PC-3 (cell line): ENCODE measurements at regions not wholly inside any gene's neighbourhood (a gene's known extent, or its start where the extent isn't known, plus 50 kb on each side); places are given as distances from the start of the nearest gene placed in this dataset.

Experiments
- CTCF ChIP-seq: fragments of 300-600 bp; sonication (generic); conservative IDR thresholded peaks from 2 replicates; pipeline ENCODE4 v1.5.1; 2017; ENCODE audit warnings: antibody characterized with exemption, low read depth, mild to moderate bottlenecking, low read length
- EZH2 ChIP-seq: fragments of 300-600 bp; sonication (generic); IDR thresholded peaks from one replicate; pipeline ENCODE4 v1.6.1; 2017; ENCODE audit warnings: antibody characterized with exemption, mild to moderate bottlenecking, low read length; ENCODE audit not compliant: unreplicated experiment
- EZH2phosphoT487 ChIP-seq: fragments of 300-600 bp; sonication (generic); IDR thresholded peaks from 2 replicates; pipeline ENCODE4 v1.6.1; 2018; ENCODE audit warnings: mild to moderate bottlenecking, antibody characterized with exemption, low read length, borderline replicate concordance

- no peak for TF ChIP-seq CTCF
- no peak for TF ChIP-seq EZH2
- no peak for TF ChIP-seq EZH2phosphoT487
Measured at GRCh38 chr13:94967183-94968039, 255.1 kb upstream of the SOX21 start.
